C4-2B (cell line): ENCODE measurements at regions not wholly inside any gene's neighbourhood (a gene's known extent, or its start where the extent isn't known, plus 50 kb on each side); places are given as distances from the start of the nearest gene placed in this dataset.

Experiments
- CTCF ChIP-seq: fragments of 450-650 bp; conservative IDR thresholded peaks from 2 replicates; pipeline ENCODE4 v1.5.1; 2017; ENCODE audit warnings: mild to moderate bottlenecking
- ZFX ChIP-seq: fragments of 450-650 bp; IDR thresholded peaks from 2 replicates; pipeline ENCODE4 v1.6.1; 2017

- TF ChIP-seq CTCF (no peak), ZFX (no peak)
These were observed 128.7 kb downstream of the MN1 start for GRCh38 chr22:27672721-27673418.
